Endothelial cell of umbilical vein (primary cell): ENCODE measurements at regions not wholly inside any gene's neighbourhood (a gene's known extent, or its start where the extent isn't known, plus 50 kb on each side); places are given as distances from the start of the nearest gene placed in this dataset.

Experiments used
- BruUV-seq: library from RNA; stranded (reverse); fragments of 400-500 nt; replicated peaks from 2 replicates; lab custom pipeline; 2021; lab: Mats Ljungman, UMichigan
- CTCF ChIA-PET: fragments of 300-600, 350-600 bp; sonication (Branson Sonifier 250); formaldehyde crosslinking; loops from one replicate; lab custom pipeline; 2021; ENCODE audit warnings: antibody characterized with exemption, inconsistent platforms; lab: Charles Lee
- POLR2A ChIA-PET: fragments of 300-600, 350-600 bp; sonication (Branson Sonifier 250); formaldehyde crosslinking; loops from one replicate; lab custom pipeline; 2021; ENCODE audit warnings: antibody characterized with exemption, inconsistent platforms; lab: Charles Lee
- DNase-seq: peaks from one replicate; pipeline ENCODE4 v3.0.0-alpha.2; 2011; ENCODE audit warnings: low read depth, low spot score
- FAIRE-seq: peaks from 2 replicates; lab custom pipeline; 2011; peaks lifted over from hg19 to GRCh38; lab: Jason Lieb, UNC
- H2AFZ ChIP-seq: 2 replicates; pipeline ENCODE4 v1.6.0; 2012; ENCODE audit warnings: low read depth, low read length, control low read depth, inconsistent platforms
- H3K27ac ChIP-seq: 2 replicates; pipeline ENCODE4 v1.5.1; 2011; ENCODE audit warnings: low read depth, mild to moderate bottlenecking, control low read depth, low read length, moderate library complexity; ENCODE audit not compliant: insufficient read depth
- H3K27me3 ChIP-seq, 2 experiments: 2 replicates each; pipeline versions ENCODE4 v1.6.0 to v1.6.1; 2011; ENCODE audit warnings: low read length in 2 of 2, mixed read lengths in 1 of 2; ENCODE audit not compliant: control insufficient read depth in 2 of 2, insufficient read depth in 2 of 2
- H3K36me3 ChIP-seq, 2 experiments: 2 replicates in 1 of 2; 3 replicates in 1 of 2; pipeline ENCODE4 v1.5.1; 2011; ENCODE audit warnings: low read length in 2 of 2, mild to moderate bottlenecking in 1 of 2, moderate library complexity in 1 of 2; ENCODE audit not compliant: control insufficient read depth in 2 of 2, insufficient read depth in 2 of 2; ENCODE audit errors: extremely low read depth in 1 of 2
- H3K4me1 ChIP-seq: 3 replicates; pipeline ENCODE4 v1.5.1; 2011; ENCODE audit warnings: mild to moderate bottlenecking, low read length; ENCODE audit not compliant: control insufficient read depth, insufficient read depth; ENCODE audit errors: extremely low read depth
- H3K4me2 ChIP-seq: 2 replicates; pipeline ENCODE4 v1.6.1; 2011; ENCODE audit warnings: low read length, control low read depth, mixed read lengths; ENCODE audit not compliant: insufficient read depth
- H3K4me3 ChIP-seq, 3 experiments: fragments of 200-600 bp in 1 of 3; sonication (generic), shearing (Covaris generic) in 1 of 3; replicated peaks in 1 of 3; 2 replicates each; pipeline ENCODE4 v1.5.1; 2011 to 2016; ENCODE audit warnings: control low read depth in 3 of 3, low read length in 3 of 3, mild to moderate bottlenecking in 2 of 3, inconsistent platforms in 1 of 3, low read depth in 1 of 3, moderate library complexity in 1 of 3; ENCODE audit not compliant: insufficient read depth in 1 of 3
- H3K79me2 ChIP-seq: 2 replicates; pipeline ENCODE4 v1.6.0; 2012; ENCODE audit warnings: low read length, inconsistent platforms; ENCODE audit not compliant: control insufficient read depth, insufficient read depth
- H3K9ac ChIP-seq: replicated peaks from 2 replicates; pipeline ENCODE3; 2011; ENCODE audit warnings: low read length, control low read depth; ENCODE audit not compliant: insufficient read depth; ENCODE audit errors: extremely low read depth
- H3K9me1 ChIP-seq: replicated peaks from 3 replicates; pipeline ENCODE4 v1.6.0; 2011; ENCODE audit warnings: mild to moderate bottlenecking, low read length; ENCODE audit not compliant: control insufficient read depth, insufficient read depth; ENCODE audit errors: extremely low read depth
- H3K9me3 ChIP-seq: replicated peaks from 2 replicates; pipeline ENCODE4 v1.5.1; 2012; ENCODE audit warnings: low read length, inconsistent platforms; ENCODE audit not compliant: control insufficient read depth, insufficient read depth
- H4K20me1 ChIP-seq: replicated peaks from 2 replicates; pipeline ENCODE3; 2011; ENCODE audit warnings: mild to moderate bottlenecking, low read length; ENCODE audit not compliant: control insufficient read depth, insufficient read depth; ENCODE audit errors: extremely low read depth
- EZH2 ChIP-seq: IDR thresholded peaks from 2 replicates; pipeline ENCODE4 v1.6.1; 2012; ENCODE audit warnings: borderline replicate concordance, low read depth, mild to moderate bottlenecking, moderate library complexity, low read length, inconsistent platforms; ENCODE audit not compliant: severe bottlenecking
- FOS ChIP-seq: IDR thresholded peaks from 2 replicates; pipeline ENCODE4 v1.6.1; 2011; ENCODE audit warnings: mild to moderate bottlenecking, low read length, moderate library complexity, borderline replicate concordance; ENCODE audit not compliant: insufficient read depth
- GATA2 ChIP-seq: IDR thresholded peaks from 2 replicates; pipeline ENCODE4 v1.7.0; 2011; ENCODE audit warnings: low read depth, mild to moderate bottlenecking, moderate library complexity, mixed read lengths, low read length; ENCODE audit not compliant: insufficient read length, insufficient read depth
- JUN ChIP-seq: IDR thresholded peaks from 2 replicates; pipeline ENCODE4 v1.6.1; 2011; ENCODE audit warnings: borderline replicate concordance, low read depth; ENCODE audit not compliant: insufficient read length, insufficient read depth
- MYC ChIP-seq: IDR thresholded peaks from one replicate; pipeline ENCODE4 v1.6.1; 2011; ENCODE audit warnings: mild to moderate bottlenecking, low read depth, low read length
- POLR2A ChIP-seq: IDR thresholded peaks from 2 replicates; pipeline ENCODE4 v1.6.1; 2012; ENCODE audit warnings: low read depth, mild to moderate bottlenecking, control low read depth, low read length
- POLR2AphosphoS5 ChIP-seq: IDR thresholded peaks from 2 replicates; pipeline ENCODE4 v1.6.1; 2012; ENCODE audit warnings: low read depth, mild to moderate bottlenecking, control low read depth, low read length, moderate library complexity; ENCODE audit not compliant: insufficient read depth
- dilution Hi-C: fragments of 300-500 bp; cut with MboI; formaldehyde crosslinking; loops from one replicate; pipeline ENCODE4 v1.15.0; 2019; ENCODE audit warnings: low sequenced_read_pairs; ENCODE audit not compliant: extremely low pct_ligation_motif_present
- intact Hi-C: fragments of 100-400 bp; cut with micrococcal nuclease; formaldehyde crosslinking; loops from one replicate; pipeline ENCODE4 v1.10.0; 2022
- TF ChIP-seq, protein P1 (sequence below): IDR thresholded peaks from 2 replicates; pipeline ENCODE4 v1.6.1; 2011; ENCODE audit not compliant: insufficient read depth, insufficient read length
- TF ChIP-seq, protein P2 (sequence below), 2 donors: IDR thresholded peaks; 1 replicate in 1 of 2; 2 replicates in 1 of 2; pipeline ENCODE4 v1.5.1; 2011; ENCODE audit warnings: low read length in 2 of 2, mild to moderate bottlenecking in 2 of 2, moderate library complexity in 2 of 2, control low read depth in 1 of 2, inconsistent platforms in 1 of 2, low read depth in 1 of 2; ENCODE audit not compliant: insufficient read depth in 1 of 2; ENCODE audit errors: extremely low read depth in 1 of 2

- DNase-seq (no peak), FAIRE-seq (no peak)
- no peak overlapping the region for H3K27ac ChIP-seq
- H3K4me3 ChIP-seq: no peak overlapping the region
- no peak overlapping the region for H2AFZ ChIP-seq
- H3K9ac ChIP-seq: no peak overlapping the region
- no TSS peak for BruUV-seq
- peaks cover 4% of the 10 kb centered on the region for H3K9me3 ChIP-seq
- H3K4me1 ChIP-seq: no peaks in the 10 kb centered on the region
- no peaks in the 10 kb centered on the region for H3K79me2 ChIP-seq
- intact Hi-C loops: no loop called here
- CTCF ChIA-PET: no interaction called here
- H3K36me3 ChIP-seq: no peaks in the 10 kb centered on the region
- no peaks in the 10 kb centered on the region for H3K27me3 ChIP-seq
- no peaks in the 10 kb centered on the region for H3K9me1 ChIP-seq
- no peaks in the 10 kb centered on the region for H4K20me1 ChIP-seq
- POLR2A ChIA-PET: no interaction called here
- dilution Hi-C loops: no loop called here
- no peak overlapping the region for H3K4me2 ChIP-seq
- TF ChIP-seq POLR2A (no peak), JUN (no peak), GATA2 (no peak), POLR2AphosphoS5 (no peak), MYC (no peak), FOS (no peak), EZH2 (no peak)
- TF ChIP-seq, protein P1, sequence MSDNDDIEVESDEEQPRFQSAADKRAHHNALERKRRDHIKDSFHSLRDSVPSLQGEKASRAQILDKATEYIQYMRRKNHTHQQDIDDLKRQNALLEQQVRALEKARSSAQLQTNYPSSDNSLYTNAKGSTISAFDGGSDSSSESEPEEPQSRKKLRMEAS: no peak
- TF ChIP-seq, protein P2, sequence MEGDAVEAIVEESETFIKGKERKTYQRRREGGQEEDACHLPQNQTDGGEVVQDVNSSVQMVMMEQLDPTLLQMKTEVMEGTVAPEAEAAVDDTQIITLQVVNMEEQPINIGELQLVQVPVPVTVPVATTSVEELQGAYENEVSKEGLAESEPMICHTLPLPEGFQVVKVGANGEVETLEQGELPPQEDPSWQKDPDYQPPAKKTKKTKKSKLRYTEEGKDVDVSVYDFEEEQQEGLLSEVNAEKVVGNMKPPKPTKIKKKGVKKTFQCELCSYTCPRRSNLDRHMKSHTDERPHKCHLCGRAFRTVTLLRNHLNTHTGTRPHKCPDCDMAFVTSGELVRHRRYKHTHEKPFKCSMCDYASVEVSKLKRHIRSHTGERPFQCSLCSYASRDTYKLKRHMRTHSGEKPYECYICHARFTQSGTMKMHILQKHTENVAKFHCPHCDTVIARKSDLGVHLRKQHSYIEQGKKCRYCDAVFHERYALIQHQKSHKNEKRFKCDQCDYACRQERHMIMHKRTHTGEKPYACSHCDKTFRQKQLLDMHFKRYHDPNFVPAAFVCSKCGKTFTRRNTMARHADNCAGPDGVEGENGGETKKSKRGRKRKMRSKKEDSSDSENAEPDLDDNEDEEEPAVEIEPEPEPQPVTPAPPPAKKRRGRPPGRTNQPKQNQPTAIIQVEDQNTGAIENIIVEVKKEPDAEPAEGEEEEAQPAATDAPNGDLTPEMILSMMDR (IDR thresholded peaks at IDR 0.05; ENCODE audit: extremely low read depth in 1 of 2, insufficient read depth in 1 of 2, low read depth in 1 of 2, low read length in 2 of 2): no peak
Observed at GRCh38 chr18:78636260-78636659, 343.4 kb upstream of the SALL3 start.
